ENCODE measurements at regions not wholly inside any gene's neighbourhood (a gene's known extent, or its start where the extent isn't known, plus 50 kb on each side); places are given as distances from the start of the nearest gene placed in this dataset.

DNA sequence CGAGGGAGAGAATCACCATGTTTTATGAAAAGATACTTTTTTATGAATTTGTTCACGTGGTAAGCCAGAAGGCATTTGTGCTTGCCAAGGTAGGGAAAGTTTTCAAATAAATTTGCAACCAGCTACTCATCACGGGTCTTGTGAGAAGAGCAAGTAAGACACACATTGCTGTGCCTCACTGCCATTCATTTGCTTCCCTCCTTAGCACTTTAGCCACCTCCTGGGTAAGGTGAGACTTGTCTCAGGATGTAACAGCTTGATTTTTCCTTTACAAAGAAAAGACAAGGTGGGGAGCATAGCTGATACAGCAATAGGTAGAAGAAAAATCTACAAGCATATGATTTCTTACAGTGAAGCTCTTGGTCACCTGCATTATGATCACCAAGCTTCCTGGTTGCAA is 342.4 kb upstream of the GRM3 start:
- H3K9me3 Mint-ChIP-seq: peaks cover 0 to 5% (median 0%) of the 10 kb centered on the region in 7 donors
- Histone ChIP-seq H3K79me2 (ENCODE audit: insufficient read depth, low read length) (no peaks in the 10 kb centered on the region), H3K9ac (ENCODE audit: insufficient read depth, low read length, poor library complexity, severe bottlenecking) (no peak overlapping the region), H3K4me3 (replicated peaks in 1 of 3; ENCODE audit: low read depth in 2 of 3, low read length in 3 of 3) (no peak overlapping the region), H3K4me1 (ENCODE audit: control insufficient read depth in 1 of 2, insufficient read depth in 2 of 2, low read length in 2 of 2) (no peaks in the 10 kb centered on the region), H2AFZ (ENCODE audit: insufficient read depth, low read depth, low read length, poor library complexity, severe bottlenecking) (no peak overlapping the region), H4K20me1 (ENCODE audit: insufficient read depth, low read length) (no peaks in the 10 kb centered on the region), H3K36me3 (replicated peaks in 1 of 2; ENCODE audit: control insufficient read depth in 1 of 2, insufficient read depth in 2 of 2, low read length in 2 of 2) (no peaks in the 10 kb centered on the region), H3K27ac (ENCODE audit: low read depth in 1 of 2, low read length in 2 of 2) (no peak overlapping the region), H3K4me2 (replicated peaks; ENCODE audit: extremely low read depth, low read length, poor library complexity, severe bottlenecking) (no peak overlapping the region), H3K9me3 (replicated peaks in 1 of 2; ENCODE audit: control insufficient read depth in 1 of 2, insufficient read depth in 1 of 2, low read length in 2 of 2) (no peaks in the 10 kb centered on the region), H3K27me3 (ENCODE audit: control insufficient read depth in 2 of 2, insufficient read depth in 2 of 2, low read length in 2 of 2) (no peaks in the 10 kb centered on the region)
- no peak overlapping the region for H3K27ac Mint-ChIP-seq
- H3K4me1 Mint-ChIP-seq: no peaks in the 10 kb centered on the region
- intact Hi-C loops (cut with micrococcal nuclease): no loop called here
- H3K27me3 Mint-ChIP-seq (ENCODE audit: low read depth in 3 of 3): no peaks in the 10 kb centered on the region
- no peak overlapping the region for H3K4me3 Mint-ChIP-seq
- no CpG with 5 or more reads among the region's 3 CpGs for WGBS (ENCODE audit: insufficient coverage)
- no peak for TF ChIP-seq CTCF (IDR thresholded peaks at IDR 0.05)
- DNase-seq: no peak
- H3K36me3 Mint-ChIP-seq: no peaks in the 10 kb centered on the region

DNA sequence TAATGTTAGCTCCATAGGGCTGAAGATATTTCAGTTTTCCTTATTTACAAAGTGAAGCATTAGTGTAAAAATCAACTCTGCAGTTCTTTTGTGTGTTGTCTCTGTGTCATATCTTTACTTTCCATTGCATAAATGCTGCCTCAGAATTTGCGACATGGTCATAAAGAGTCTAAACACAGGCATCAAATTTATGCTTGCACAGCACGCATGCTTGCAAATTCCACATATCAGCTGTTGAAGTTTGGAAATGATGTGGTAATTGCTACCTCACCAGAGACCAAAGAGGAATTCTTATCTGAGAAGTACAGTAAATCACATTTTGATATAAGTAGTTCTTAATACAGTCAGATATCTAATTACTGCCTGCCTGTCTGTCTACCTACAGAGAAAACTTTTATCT is 348.2 kb upstream of the GRM3 start:
- intact Hi-C loops (cut with micrococcal nuclease): no loop called here

More for the DNA sequence above, 348.2 kb upstream of the GRM3 start:
- H3K4me3 Mint-ChIP-seq: no peak overlapping the region
- H3K27me3 Mint-ChIP-seq (ENCODE audit: low read depth in 3 of 3): peaks cover 0 to 2% (median 1%) of the 10 kb centered on the region in 3 donors
- no peak overlapping the region for H3K9ac ChIP-seq (ENCODE audit: insufficient read depth, low read length, poor library complexity, severe bottlenecking)
- no peaks in the 10 kb centered on the region for H3K4me1 Mint-ChIP-seq
- no peaks in the 10 kb centered on the region for H3K27me3 ChIP-seq (ENCODE audit: control insufficient read depth in 2 of 2, insufficient read depth in 2 of 2, low read length in 2 of 2)
- peaks cover 0 to 4% of the 10 kb centered on the region in 2 donors for H3K9me3 ChIP-seq (replicated peaks in 1 of 2; ENCODE audit: control insufficient read depth in 1 of 2, insufficient read depth in 1 of 2, low read length in 2 of 2)
- H3K4me2 ChIP-seq (replicated peaks; ENCODE audit: extremely low read depth, low read length, poor library complexity, severe bottlenecking): no peak overlapping the region
- no peak overlapping the region for H3K27ac ChIP-seq (ENCODE audit: low read depth in 1 of 2, low read length in 2 of 2)
- no peak overlapping the region for H3K27ac Mint-ChIP-seq
- WGBS (ENCODE audit: insufficient coverage): no CpG with 5 or more reads among the region's 2 CpGs
- no peaks in the 10 kb centered on the region for H3K79me2 ChIP-seq (ENCODE audit: insufficient read depth, low read length)
- no peaks in the 10 kb centered on the region for H3K4me1 ChIP-seq (ENCODE audit: control insufficient read depth in 1 of 2, insufficient read depth in 2 of 2, low read length in 2 of 2)
- DNase-seq: no peak
- no peaks in the 10 kb centered on the region for H4K20me1 ChIP-seq (ENCODE audit: insufficient read depth, low read length)
- H3K36me3 Mint-ChIP-seq: no peaks in the 10 kb centered on the region
- H3K4me3 ChIP-seq (replicated peaks in 1 of 3; ENCODE audit: low read depth in 2 of 3, low read length in 3 of 3): no peak overlapping the region
- H2AFZ ChIP-seq (ENCODE audit: insufficient read depth, low read depth, low read length, poor library complexity, severe bottlenecking): no peak overlapping the region
- no peaks in the 10 kb centered on the region for H3K36me3 ChIP-seq (replicated peaks in 1 of 2; ENCODE audit: control insufficient read depth in 1 of 2, insufficient read depth in 2 of 2, low read length in 2 of 2)
- H3K9me3 Mint-ChIP-seq: peaks cover 0 to 5% (median 0%) of the 10 kb centered on the region in 7 donors
- TF ChIP-seq CTCF (IDR thresholded peaks at IDR 0.05): no peak
